ENCODE measurements at regions not wholly inside any gene's neighbourhood (a gene's known extent, or its start where the extent isn't known, plus 50 kb on each side); places are given as distances from the start of the nearest gene placed in this dataset.

- Mint-ChIP-seq H3K4me3 (no peak overlapping the region), H3K27me3 (ENCODE audit: low read depth) (peaks cover 11% of the 10 kb centered on the region)
- TF ChIP-seq, protein P1, sequence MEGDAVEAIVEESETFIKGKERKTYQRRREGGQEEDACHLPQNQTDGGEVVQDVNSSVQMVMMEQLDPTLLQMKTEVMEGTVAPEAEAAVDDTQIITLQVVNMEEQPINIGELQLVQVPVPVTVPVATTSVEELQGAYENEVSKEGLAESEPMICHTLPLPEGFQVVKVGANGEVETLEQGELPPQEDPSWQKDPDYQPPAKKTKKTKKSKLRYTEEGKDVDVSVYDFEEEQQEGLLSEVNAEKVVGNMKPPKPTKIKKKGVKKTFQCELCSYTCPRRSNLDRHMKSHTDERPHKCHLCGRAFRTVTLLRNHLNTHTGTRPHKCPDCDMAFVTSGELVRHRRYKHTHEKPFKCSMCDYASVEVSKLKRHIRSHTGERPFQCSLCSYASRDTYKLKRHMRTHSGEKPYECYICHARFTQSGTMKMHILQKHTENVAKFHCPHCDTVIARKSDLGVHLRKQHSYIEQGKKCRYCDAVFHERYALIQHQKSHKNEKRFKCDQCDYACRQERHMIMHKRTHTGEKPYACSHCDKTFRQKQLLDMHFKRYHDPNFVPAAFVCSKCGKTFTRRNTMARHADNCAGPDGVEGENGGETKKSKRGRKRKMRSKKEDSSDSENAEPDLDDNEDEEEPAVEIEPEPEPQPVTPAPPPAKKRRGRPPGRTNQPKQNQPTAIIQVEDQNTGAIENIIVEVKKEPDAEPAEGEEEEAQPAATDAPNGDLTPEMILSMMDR (conservative IDR thresholded peaks at IDR 0.05): no peak
Observed at GRCh38 chr11:45476126-45476525, 189.3 kb downstream of the CHST1 start.

DNA sequence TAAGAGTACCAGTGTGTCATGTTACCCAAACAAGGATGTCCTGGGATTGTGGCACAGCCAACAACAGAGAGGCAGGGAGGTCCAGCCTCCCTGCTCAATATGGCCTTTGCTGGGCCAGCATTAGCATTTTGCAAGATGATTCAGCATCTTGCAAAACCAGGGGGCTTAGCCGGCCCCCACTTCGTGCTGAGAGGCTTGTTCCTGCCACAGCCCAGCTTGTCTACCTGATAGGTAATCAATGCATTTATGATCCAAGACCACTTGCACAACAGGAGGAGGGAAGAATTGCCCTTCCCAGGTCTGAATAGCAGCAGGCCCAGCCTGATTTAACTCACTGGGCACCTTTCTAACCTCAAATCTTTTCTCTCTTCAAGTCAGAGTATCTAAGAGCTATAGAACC, 189.0 kb upstream of the SYT13 start:
- Mint-ChIP-seq H3K9me3 (no peaks in the 10 kb centered on the region), H3K4me1 (peaks cover 18% of the 10 kb centered on the region), H3K36me3 (ENCODE audit: low read depth) (no peaks in the 10 kb centered on the region), H3K4me3 (no peak overlapping the region), H3K27ac (ENCODE audit: unreplicated experiment) (no peak overlapping the region), H3K27me3 (ENCODE audit: low read depth) (peaks cover 11% of the 10 kb centered on the region)
- DNase-seq (ENCODE audit: low read depth, low spot score): no peak
- TF ChIP-seq, protein P1 (conservative IDR thresholded peaks at IDR 0.05): no peak

More at GRCh38 chr11:45476126-45476525, 189.3 kb downstream of the CHST1 start:
- Mint-ChIP-seq H3K36me3 (ENCODE audit: low read depth) (no peaks in the 10 kb centered on the region), H3K4me1 (peaks cover 18% of the 10 kb centered on the region), H3K27ac (ENCODE audit: unreplicated experiment) (no peak overlapping the region), H3K9me3 (no peaks in the 10 kb centered on the region)
- no peak for DNase-seq (ENCODE audit: low read depth, low spot score)

DNA sequence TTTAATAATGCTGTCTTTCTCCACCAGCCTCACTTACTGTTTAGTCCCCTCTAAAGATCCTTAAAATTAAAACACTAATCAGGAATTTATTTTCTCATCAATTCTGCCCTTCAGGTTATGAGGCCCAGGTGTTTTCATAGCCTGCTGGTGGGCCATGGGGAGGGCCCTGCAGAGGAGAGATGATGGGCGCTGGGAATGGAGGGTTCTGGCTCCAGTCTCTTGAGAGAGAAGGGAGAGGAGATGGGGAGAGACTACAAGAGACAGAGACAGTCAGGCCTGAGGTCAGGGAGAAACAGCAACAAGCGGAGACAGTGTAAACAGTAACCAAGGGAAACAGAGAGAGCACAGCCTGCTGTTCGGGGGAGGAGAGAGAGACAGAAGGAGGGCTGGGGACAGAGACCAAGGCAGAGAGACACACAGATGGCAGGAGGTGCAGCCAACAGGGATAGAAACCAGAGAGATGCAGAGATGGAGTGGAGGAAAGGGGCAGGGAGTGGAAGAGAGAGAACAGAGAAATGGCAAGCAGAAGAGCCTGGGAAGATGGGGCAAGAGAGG, 187.3 kb upstream of the SYT13 start:
- no peak for DNase-seq (ENCODE audit: low read depth, low spot score)

DNA sequence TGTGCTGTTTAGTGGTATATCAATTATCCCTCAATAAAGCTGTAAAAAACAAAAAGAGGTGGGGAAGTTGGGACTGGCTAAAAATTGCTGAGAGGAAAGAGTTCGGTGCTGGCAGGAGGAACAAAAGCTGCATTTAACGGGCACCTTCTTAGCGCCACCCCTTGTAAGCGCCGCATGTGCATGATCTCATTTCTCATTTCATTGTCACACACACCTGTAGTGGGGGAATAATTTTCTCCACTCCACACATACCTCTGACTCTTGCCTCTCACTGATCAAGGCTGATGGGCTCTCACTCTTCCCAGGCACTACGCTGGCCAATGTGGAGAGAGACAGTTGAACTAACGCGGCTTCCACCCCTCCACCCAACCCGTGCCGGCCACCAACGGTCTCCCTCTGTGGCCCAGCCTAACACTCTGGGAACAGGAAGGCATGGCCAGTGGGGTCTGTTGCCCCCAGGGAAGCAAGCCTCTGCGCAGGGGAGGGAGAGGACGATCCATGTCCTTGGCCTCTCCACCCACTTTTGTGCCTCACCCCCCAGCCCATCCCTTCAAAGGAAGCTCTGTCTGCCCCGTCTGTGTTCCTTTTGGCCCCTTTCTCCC, 186.7 kb upstream of the SYT13 start:
- TF ChIP-seq, protein P1 (conservative IDR thresholded peaks at IDR 0.05): no peak
- no peak for DNase-seq (ENCODE audit: low read depth, low spot score)
- Mint-ChIP-seq H3K27ac (ENCODE audit: unreplicated experiment) (no peak overlapping the region), H3K4me3 (no peak overlapping the region), H3K4me1 (peaks cover 23% of the 10 kb centered on the region), H3K9me3 (no peaks in the 10 kb centered on the region), H3K36me3 (ENCODE audit: low read depth) (no peaks in the 10 kb centered on the region), H3K27me3 (ENCODE audit: low read depth) (no peaks in the 10 kb centered on the region)

More for the DNA sequence above, 187.3 kb upstream of the SYT13 start:
- H3K27ac Mint-ChIP-seq (ENCODE audit: unreplicated experiment): no peak overlapping the region
- TF ChIP-seq, protein P1 (conservative IDR thresholded peaks at IDR 0.05): no peak
- H3K27me3 Mint-ChIP-seq (ENCODE audit: low read depth): no peaks in the 10 kb centered on the region
- no peaks in the 10 kb centered on the region for H3K9me3 Mint-ChIP-seq
- peaks cover 19% of the 10 kb centered on the region for H3K4me1 Mint-ChIP-seq
- H3K36me3 Mint-ChIP-seq (ENCODE audit: low read depth): no peaks in the 10 kb centered on the region
- H3K4me3 Mint-ChIP-seq: no peak overlapping the region

DNA sequence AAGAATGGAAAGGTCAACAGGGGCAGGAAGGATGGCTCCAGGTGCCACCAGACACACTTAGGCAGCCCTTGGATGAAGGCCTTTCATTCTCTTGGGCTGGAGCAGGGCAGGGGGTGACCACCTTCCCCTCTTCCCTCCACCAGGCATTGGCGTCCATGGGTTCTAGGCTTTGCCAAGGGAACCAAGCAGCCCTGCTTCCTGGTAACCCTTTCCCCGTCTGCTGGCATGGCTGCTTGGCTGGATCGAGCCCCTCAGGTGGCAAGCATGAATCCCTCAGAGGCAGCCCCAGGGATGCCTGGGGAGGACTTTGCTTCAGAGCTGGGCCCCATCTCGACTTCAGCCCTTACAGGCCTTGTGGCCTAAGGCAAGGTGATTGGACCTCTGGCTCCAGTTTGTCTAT, 185.1 kb upstream of the SYT13 start:
- Mint-ChIP-seq H3K27me3 (ENCODE audit: low read depth) (no peaks in the 10 kb centered on the region), H3K9me3 (no peaks in the 10 kb centered on the region), H3K4me3 (no peak overlapping the region), H3K36me3 (ENCODE audit: low read depth) (no peaks in the 10 kb centered on the region), H3K27ac (ENCODE audit: unreplicated experiment) (no peak overlapping the region), H3K4me1 (peaks cover 23% of the 10 kb centered on the region)
- TF ChIP-seq, protein P1 (conservative IDR thresholded peaks at IDR 0.05): no peak
- DNase-seq (ENCODE audit: low read depth, low spot score): no peak
